Astrocyte of the hippocampus (primary cell): ENCODE measurements at regions not wholly inside any gene's neighbourhood (a gene's known extent, or its start where the extent isn't known, plus 50 kb on each side); places are given as distances from the start of the nearest gene placed in this dataset.

Experiments
- DNase-seq: peaks from one replicate; pipeline ENCODE4 v3.0.0; 2011; ENCODE audit warnings: low read depth, low spot score

DNA sequence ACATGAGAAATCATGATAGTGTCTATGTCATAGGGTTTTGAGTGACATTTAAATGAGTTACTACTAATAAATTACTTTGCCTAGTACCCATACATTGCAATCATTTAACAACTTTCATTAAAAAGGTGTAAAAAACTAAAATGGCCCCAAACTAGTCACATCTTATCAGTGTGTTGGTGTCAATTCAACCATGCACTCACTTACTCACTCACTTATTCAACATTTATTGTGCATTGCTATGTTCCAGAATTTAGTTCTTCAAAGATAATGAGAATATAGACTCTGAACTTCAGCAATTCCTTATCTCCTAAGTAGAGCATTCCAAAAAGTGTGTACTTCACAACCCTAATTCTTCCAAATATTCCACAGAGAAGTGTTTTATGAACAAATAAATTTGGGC lies 965.7 kb downstream of the REEP3 start:
- DNase-seq = no peak

DNA sequence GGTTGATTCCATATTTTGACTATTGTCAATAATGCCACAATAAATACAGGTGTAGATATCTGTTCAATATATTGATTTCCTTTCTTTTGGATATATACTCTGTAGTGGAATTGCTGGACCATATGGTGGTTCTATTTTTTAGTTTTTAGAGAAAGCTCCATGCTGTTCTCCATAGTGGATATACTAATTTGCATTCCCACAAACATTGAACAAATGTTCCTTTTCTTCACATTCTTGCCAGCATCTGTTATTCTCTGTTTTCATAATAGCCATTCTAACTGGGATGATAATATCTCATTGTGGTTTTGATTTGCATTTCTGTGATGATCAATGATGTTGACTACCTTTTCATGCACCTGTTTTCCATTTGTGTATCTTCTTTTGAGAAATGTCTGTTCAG lies 973.7 kb downstream of the REEP3 start:
- DNase-seq = no peak

DNA sequence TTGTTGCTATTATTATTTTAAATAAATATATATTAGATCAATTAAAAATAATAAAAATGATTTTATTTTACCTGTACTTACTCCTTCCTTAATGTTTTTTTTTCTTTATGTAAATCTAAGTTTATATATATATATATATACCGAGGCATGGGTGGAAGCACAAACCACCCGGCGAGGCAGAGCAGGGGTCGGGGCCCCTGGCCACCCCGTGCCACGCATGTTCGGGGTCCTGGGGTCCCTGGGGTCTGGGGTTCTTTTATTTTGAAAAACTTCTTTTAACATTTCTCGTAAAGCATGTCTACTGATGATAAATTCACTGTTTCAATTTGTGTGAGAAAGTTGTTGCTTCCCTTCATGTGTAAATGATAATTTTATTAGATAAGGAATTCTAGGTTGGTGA lies 976.1 kb downstream of the REEP3 start:
- no peak for DNase-seq

DNA sequence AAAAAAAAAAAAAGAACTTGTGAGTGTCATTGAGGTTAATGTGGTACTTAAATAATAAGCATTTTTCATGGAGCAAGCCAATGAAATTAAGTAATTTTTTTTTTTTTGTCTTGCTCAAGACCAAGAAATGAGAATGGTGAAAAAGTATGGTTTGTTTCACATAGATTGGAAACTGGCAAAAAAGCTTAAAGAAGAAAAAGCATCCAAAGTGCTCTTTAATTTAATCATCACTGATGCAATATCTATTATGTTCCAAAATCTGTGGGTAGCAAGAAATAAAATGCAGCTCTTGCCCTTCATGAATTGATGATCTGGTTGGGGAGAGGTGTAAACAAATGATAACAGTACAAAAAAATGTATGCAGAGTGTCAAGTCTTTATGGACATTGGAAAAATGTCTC lies 980.6 kb downstream of the REEP3 start:
- no peak for DNase-seq

DNA sequence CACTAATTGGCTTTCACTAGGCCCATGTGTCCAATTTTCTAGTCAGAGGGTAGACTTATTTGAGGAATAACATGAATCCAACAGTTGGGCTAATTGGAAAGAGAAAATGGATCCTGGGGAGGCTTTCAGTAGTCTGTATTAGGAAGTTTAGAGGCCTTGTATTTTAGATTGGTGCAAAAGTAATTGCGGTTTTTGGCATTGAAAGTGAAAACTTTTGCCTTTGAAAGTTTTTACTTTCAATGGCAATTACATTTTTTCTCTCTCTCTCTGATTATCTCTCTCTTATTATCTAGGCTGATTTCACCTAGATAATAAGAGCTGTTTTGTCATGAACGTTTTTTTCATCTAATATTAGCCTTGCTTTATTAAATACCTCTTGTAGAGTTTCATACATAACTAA lies 981.7 kb downstream of the REEP3 start:
- DNase-seq = no peak

DNA sequence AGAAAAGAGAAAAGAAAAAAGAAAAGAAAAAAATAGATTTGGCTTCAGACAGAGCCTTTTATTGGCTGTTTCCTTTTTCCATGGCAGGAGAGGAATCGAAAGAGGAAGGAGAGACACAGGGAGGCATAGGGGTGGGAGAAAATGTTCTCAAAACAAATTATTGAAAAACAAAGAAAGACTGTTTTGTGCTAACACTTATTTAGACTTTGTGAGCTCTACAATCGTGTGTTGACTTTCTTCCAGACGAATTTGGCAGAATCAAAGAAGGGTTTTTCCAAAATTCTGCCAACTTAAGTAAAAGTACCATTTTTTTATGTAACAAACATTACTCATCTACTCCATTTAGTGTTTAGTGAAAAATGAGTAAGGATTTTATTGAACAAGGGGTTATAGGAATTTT lies 982.2 kb downstream of the REEP3 start:
- no peak for DNase-seq

DNA sequence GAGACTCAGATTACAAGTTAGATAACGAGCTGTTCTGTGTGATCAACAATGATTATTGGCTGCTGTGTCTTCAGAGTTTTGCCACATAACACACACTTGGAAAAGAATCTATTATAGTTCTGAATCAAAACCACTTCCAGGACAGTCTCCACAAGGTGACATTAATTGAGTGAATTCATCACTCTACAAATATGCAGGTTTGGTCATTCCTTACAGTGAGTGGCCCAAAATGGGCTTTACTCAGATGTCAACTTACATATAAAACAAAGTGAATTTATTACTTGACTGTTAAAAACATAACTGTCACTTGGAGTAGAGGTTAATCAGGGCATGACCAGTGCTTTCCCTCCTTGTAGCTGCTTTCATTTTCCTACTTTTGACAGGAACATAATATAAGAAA lies 984.3 kb downstream of the REEP3 start:
- DNase-seq = peak; percentile 13

DNA sequence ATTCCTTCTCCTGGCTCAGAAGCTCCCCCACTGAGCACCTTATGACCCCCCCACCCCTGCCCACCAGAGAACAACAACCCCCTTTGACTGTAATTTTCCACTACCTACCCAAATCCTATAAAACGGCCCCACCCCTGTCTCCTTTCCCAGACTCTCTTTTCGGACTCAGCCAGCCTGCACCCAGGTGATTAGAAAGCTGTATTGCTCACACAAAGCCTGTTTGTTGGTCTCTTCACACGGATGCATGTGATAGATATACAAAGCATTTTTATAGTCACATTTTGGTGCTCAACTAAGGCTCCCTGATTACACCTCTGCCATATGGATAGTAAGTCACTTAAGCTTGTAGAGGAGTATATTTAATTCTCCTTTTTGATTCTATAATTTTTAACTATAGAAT lies 985.8 kb downstream of the REEP3 start:
- no peak for DNase-seq

DNA sequence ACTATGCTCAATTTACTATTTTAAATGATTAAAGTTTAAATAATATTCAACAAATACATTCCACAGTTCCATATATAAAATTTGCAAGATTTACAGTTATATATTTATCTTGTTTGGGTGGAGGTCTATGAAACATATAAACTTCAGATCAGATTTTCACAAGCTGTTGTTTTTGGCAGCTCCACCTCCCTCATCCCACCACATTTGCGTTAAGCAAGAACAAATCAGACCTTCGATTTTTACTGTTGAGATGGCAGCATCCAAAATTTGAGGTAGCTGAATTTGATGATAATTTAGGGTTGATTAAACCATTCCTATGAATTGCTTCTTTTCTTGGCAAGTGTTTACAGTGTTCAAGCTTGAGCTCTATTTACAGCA lies 986.4 kb downstream of the REEP3 start:
- DNase-seq = no peak

DNA sequence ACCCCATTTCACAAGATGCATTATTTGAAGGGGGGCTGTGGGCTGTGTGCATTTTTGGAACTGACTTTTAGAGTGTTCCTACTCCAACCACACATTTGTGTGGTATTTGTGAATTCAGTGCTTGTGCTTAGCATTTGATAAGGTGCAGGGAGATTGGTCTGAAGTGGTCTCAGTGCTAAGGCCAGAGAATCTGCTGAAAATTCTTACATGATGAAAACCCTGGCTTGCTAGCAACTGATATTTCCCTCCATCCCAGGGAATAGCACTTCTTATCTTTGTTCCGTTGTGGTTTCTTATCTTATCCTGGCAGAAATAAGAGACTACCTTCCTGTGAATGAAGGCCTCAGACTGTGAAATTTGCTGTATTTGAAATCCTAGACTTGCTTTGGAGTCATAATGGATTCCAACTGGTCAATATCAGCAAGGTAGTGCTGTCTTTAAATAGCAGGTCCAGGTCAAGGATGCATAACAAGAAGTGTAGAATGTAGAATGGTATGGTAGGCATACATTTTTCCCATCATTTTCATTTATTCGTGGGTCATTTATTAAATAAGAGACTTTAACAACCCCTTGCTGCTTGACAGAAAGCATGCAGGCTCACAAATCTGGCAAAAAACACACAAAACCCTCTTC lies 986.9 kb downstream of the REEP3 start:
- peak; percentile 73 for DNase-seq

DNA sequence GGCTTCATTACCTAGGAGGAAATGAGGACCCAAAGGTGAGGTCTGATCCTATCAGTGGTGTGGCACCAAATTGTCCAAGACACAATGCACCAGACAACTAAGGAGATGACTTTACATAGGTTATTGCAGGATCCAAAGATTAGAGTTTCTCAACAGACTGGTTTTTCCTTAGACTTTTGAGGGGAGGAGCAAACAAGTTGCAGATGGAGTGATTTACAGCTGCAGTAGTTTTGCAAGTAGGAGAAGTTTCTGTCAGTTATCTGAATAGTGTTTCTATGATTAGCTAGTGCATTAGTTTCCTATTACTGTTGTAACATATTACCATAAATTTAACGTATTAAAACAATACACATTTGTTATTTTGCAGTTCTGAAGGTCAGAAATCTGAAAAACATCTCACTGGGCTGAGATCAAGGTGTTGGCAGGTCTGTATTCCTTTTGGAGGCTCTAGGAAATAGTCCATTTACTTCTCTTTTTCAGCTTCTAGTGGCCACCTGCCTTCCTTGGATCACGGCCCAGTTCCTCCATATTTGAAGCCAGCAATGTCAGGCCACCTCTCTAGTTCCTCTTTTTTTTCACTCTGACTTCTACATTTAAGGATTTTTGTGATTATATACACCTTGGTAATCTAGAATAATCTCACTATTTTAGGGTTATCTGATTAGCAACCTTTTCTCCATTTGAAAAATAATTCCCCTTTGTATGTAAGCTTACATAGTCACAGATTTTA lies 994.9 kb downstream of the REEP3 start:
- no peak for DNase-seq

DNA sequence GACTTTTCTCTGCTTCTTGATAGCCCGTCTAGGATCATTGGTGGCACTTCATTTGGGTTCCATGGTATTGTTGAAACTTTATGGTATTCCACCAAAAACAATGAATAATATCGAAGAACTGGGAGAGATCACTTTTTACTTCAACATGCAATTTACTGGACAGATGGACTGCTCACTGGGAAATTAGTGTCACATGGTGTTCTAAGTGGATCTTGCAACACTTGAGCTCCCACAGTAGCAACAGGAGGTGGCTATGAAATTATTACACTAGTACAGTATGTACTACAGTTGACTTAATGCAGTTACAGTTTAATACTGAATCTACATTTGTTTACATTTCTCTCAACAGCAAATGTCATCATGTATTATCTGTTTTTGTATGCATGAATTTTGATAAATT lies 997.3 kb downstream of the REEP3 start:
- DNase-seq = no peak

DNA sequence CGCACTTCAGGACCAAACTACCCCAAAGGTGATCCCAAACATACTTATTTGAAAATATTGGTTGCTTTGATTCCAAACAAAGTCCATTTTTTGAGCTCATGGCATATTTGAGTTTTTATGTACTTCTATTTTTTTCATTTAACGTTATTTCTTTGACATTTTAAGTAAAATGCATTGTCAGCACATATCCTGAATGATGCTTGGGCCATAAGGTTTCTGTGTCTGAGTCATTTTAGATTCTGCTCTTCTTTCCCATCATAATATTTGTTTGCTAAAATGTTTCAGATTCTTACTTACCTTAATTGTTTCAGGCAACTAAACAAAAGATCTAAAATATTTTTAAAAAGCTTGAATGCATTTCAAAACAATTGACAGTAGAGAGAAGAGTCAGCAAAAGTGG lies 998.2 kb downstream of the REEP3 start:
- no peak for DNase-seq

DNA sequence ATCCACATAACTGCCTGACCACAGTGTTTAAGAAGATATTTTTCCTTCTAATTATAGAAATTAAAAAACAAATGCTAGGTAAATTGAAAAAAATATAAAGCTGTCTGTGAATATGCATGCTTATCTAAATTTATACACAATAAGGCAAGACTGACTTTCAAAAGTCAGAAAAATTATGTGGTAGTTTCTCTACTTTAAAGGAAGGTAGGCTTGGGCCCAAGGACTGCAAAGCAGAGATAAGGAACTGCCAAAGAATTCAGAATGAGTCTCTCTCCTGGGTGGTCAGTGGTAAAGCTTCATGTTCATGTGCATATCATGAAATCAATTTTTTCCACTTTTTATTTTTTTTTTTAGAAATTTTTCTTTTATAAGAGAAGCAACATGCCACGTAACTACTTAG lies 998.6 kb downstream of the REEP3 start:
- no peak for DNase-seq

DNA sequence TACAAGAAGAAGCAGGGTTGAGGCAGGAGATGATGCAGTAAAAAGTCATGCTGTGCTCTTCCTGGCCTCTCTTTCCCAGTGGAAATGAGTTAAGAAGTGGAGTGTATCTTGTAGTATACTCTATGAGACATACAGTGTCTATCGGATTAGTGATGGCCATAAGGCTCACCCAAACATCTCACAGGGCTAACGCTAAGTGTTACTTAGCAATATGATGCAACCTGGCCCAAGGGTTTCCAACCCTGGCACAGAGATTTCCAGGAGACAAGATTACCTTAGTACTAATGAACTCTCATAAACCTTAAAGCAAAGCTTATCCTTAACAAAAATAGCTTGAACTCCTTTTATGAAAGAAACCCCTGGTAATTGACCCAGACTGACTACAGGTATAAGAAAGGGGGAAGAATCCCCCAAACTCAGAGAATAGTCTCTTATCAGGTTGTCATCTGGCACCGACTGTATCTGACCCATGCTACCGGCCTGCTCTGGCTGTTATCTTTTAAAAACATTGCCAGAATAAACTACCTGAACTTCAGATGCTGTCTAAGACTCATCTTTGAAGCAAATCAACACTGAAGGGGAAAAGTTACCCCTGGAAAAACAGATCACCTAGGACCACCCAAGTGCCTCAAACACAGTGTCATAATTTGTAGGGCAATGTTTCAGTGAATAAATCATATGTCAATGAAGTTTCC lies 1002.0 kb downstream of the REEP3 start:
- DNase-seq = no peak

DNA sequence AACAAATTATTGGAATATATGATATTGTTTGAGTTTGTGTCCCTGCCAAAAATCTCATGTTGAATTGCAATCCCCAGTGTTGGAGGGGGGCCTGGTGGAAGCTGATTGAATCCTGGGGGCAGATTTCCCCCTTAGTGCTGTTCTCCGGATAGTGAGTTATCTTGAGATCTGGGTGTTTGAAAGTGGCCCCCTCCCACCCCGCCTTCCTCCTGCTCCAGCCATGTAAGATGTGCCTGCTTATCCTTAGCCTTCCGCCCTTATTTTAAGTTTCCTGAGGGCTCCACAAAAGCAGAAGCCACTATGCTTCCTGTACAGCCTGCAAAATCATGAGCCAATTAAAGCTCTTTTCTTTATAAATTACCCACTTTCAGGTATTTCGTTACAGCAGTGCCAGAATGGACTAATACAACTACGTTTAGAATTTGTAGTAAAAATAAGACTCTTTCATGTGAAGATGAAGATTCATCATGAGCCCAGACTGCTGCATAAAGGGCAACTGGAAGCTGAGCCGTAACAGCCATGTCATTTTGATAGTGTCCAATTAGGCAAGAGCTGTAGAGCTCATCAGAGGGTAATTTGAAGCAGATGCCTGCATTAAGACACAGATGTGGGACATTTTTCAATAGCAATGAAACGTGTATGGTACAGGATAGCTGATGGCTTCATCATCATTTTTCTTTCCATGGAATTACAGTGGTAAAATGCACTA lies 1007.2 kb downstream of the REEP3 start:
- DNase-seq = no peak

DNA sequence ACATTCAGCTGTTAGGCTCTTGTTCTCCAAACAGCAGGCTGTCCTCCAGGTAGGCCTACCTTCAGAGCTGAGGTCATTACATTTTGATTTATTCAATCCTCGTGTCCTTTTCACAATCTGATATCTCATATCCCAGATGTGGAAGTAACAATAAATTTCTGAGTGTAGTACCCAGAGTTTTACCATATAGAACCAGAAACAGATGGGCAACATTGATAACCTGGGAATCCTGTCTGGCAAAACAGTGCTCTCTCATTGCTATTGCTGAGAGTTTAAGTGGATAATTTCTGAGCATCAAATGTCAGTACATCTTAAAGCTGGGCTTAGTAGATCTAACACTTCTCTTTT lies 1007.8 kb downstream of the REEP3 start:
- no peak for DNase-seq

DNA sequence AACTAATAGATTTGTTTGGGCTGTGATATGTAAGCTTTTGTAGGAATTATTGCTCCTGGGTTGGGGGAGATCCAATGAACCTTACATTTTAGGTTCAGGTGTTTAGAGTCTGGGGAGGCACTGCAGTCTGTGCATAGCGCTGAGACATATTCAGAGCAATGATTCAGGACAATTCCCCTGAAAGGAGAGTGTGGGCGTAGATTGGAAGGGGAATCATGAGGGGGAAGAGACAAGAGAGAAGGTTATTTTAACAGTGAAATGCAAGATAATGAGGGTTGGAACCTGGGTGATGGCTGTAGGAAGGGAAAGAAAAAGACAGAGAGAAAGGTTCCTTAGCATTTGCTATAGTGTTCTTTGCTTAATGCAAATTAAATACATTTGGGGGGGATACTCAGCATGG lies 1013.4 kb downstream of the REEP3 start:
- DNase-seq = no peak

DNA sequence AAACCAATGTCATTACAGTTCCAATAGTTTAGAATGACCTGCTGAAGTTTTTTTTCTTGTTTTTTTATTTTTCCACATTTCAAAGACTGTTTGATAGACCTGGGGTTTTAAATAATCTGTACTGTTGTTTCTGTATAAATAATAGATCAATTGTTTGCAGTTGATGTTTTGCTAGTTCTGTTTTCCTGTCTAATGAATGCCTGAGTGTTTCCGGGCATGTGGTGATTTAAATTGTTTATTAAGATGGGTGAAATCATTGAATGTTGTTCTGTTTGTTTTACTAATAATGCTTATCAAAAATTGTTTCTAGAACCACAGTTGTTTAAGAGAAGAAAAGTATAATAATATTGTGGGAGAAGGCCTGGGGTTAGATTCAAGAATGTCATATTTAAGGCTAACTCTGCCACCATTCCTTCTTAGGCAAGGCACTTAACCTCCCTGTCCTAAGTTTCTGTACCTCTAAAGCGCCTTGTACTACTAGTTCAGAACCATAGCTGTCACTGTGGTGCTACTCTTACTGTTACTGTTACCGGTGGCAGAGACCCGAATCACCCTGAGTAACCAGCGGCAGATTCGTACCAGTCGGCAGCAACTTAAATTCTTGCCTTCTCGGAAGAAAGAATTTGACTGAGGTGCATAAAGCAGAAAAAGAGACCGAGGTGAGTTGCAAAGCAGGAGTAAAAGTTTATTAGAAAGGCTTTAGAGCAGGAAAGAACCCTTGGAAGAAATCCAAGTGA lies 1014.1 kb downstream of the REEP3 start:
- DNase-seq = no peak

DNA sequence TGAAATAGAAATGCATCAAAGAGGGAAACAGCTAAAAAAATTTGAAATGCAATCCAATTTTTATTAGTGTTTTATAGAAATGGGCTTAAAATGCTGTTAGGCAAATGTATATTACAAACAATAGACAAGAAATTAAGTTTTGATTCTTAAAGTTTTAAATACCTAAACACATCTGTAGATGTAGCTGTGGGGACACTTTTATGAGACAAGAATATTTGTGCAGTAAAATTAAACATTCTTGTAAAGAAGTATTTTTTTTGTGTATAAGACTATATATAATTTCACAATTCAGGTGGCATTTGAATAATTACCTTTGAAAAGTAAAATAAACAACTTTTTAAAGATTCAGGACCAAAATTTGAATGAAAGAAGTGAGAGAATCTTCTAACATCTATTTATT lies 1015.9 kb downstream of the REEP3 start:
- no peak for DNase-seq

DNA sequence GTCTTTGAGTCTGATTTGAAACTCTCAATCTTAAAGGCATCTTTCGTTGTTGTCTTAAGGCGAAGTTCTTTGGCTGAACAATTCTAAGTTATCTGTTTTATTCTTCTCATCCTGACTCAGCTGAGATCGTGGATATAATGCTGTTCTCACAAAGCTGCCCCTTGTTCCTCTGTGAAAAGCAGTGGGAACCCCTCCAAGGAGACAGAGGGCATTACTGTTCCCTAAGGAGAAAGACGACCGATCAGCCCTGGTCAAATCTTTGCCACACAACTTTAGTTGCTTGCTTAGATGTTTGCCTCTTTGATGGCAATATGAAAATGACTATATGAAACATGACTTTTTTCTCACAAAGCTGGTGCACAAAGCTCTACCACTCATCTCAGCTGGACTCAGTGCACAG lies 1016.7 kb downstream of the REEP3 start:
- no peak for DNase-seq

DNA sequence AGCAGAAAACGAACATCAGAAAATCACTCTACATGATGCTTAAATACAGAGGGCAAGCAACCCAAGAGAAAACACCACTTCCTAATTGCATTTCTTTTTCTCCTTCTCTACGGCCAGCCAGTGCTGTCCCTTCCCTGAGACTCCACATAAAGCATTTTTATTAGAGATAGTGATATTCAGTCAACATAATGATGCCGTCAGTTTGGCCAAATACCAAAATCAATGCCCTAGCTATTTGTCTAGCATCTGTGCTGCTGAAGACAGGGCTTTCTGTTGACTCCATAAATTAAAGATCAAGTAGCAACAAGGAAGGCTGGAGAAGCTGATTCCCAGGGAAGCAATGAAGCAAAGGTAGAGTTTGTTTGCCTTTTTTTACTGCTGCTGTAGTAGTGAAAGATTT lies 1024.9 kb downstream of the REEP3 start:
- DNase-seq = no peak
